MCF 10A (cell line): ENCODE measurements at regions not wholly inside any gene's neighbourhood (a gene's known extent, or its start where the extent isn't known, plus 50 kb on each side); places are given as distances from the start of the nearest gene placed in this dataset.
A peak's percentile ranks its signal among the peaks of the same experiment; 100 is the strongest.
"Not testable (repeated sequence)": the region's sequence is repeated elsewhere in the genome, so short reads cannot be mapped to it uniquely, and the experiment has no call there.

ENCODE experiments used
- BruUV-seq: library from RNA; stranded (reverse); fragments of 400-500 nt; replicated peaks from 2 replicates; lab custom pipeline; 2021; lab: Mats Ljungman, UMichigan
- CTCF ChIA-PET: fragments of 300-600 bp; sonication (Branson Sonifier 250); formaldehyde crosslinking; extraction: SDS; loops from one replicate; lab custom pipeline; 2021; ENCODE audit warnings: antibody characterized with exemption, inconsistent platforms; lab: Yijun Ruan, JAX
- POLR2A ChIA-PET: fragments of 300-600, 350-650 bp; sonication (Branson Sonifier 250); formaldehyde crosslinking; extraction: SDS; loops from one replicate; lab custom pipeline; 2020; ENCODE audit warnings: antibody characterized with exemption, inconsistent platforms; lab: Yijun Ruan, JAX
- DNase-seq: peaks from one replicate; pipeline ENCODE4 v3.0.0-alpha.2; 2018; ENCODE audit not compliant: unreplicated experiment
- H3K27ac Mint-ChIP-seq: one replicate; pipeline ENCODE4 v1.8.0; 2022; ENCODE audit warnings: mild to moderate bottlenecking, low read depth, mixed read lengths; ENCODE audit not compliant: unreplicated experiment
- H3K27me3 Mint-ChIP-seq: one replicate; pipeline ENCODE4 v1.8.0; 2022; ENCODE audit warnings: mixed read lengths; ENCODE audit not compliant: insufficient read depth, unreplicated experiment
- H3K36me3 Mint-ChIP-seq: one replicate; pipeline ENCODE4 v1.8.0; 2022; ENCODE audit warnings: mild to moderate bottlenecking, moderate library complexity, mixed read lengths; ENCODE audit not compliant: insufficient read depth, unreplicated experiment
- H3K4me1 Mint-ChIP-seq: one replicate; pipeline ENCODE4 v1.8.0; 2022; ENCODE audit warnings: mixed read lengths; ENCODE audit not compliant: insufficient read depth, unreplicated experiment
- H3K4me3 Mint-ChIP-seq: one replicate; pipeline ENCODE4 v1.8.0; 2022; ENCODE audit warnings: mild to moderate bottlenecking, moderate library complexity, mixed read lengths; ENCODE audit not compliant: unreplicated experiment
- H3K9me3 Mint-ChIP-seq: one replicate; pipeline ENCODE4 v1.8.0; 2022; ENCODE audit warnings: mixed read lengths; ENCODE audit not compliant: unreplicated experiment
- intact Hi-C: fragments of 100-400 bp; cut with micrococcal nuclease; formaldehyde crosslinking; loops from 2 replicates; pipeline ENCODE4 v1.14.1; 2022
- TF ChIP-seq, protein P1 (sequence below): fragments of 200-600 bp; IDR thresholded peaks from one replicate; pipeline ENCODE4 v1.8.0; 2022; ENCODE audit warnings: antibody characterized with exemption, mild to moderate bottlenecking; ENCODE audit not compliant: unreplicated experiment

DNA sequence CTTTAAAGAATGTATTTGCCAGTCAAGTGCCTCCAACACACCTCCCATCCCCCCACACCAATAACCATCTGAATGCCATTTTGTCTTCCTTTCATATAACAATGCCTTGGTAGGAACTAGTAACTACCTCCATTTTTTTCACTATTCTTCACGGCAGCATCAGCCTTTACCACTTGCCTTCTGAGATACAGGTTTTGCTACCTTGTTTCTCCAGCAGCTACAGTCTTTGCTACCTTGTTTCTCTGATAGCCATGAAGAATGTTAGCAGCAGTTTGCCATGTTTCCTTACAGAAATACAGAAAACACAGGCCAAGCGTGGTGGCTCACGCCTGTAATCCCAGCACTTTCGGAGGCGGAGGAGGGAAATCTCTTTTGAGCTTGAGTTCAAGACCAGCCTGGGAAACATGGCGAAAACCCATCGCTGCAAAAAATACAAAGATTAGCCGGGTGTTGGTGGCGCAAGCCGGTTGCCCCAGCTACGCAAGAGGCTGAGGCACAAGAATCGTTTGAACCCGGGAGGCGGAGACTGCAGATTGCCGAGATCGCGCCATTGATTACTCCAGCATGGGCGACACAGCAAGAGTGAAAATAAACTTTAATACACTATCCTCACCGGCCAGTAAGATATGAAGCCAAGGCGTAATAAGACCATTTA, 100.9 kb downstream of the HFE start:
- BruUV-seq: no TSS peak
- Mint-ChIP-seq H3K4me1 (peaks cover 27% of the 10 kb centered on the region), H3K4me3 (peak overlapping the region; percentile 76), H3K27ac (peak overlapping the region; percentile 79), H3K36me3 (peaks cover 7% of the 10 kb centered on the region), H3K9me3 (no peaks in the 10 kb centered on the region), H3K27me3 (no peaks in the 10 kb centered on the region)
- ChIA-PET POLR2A (interaction anchor here (0.6 to 19.0 kb wide), 38 partner anchors 9 to 1705 kb away, joined by 3 to 1160 read pairs (median 11); a partner anchor contains a TSS), CTCF (interaction anchor here (1.1 to 1.5 kb wide), 2 partner anchors 10 to 28 kb away, joined by 3 to 4 read pairs; no protein-coding TSS in a partner anchor)
- intact Hi-C loops: loop anchor here (2.0 kb wide), 1 partner anchor 31 kb away; a partner anchor contains a TSS
- DNase-seq: peak; percentile 51
- TF ChIP-seq, protein P1, sequence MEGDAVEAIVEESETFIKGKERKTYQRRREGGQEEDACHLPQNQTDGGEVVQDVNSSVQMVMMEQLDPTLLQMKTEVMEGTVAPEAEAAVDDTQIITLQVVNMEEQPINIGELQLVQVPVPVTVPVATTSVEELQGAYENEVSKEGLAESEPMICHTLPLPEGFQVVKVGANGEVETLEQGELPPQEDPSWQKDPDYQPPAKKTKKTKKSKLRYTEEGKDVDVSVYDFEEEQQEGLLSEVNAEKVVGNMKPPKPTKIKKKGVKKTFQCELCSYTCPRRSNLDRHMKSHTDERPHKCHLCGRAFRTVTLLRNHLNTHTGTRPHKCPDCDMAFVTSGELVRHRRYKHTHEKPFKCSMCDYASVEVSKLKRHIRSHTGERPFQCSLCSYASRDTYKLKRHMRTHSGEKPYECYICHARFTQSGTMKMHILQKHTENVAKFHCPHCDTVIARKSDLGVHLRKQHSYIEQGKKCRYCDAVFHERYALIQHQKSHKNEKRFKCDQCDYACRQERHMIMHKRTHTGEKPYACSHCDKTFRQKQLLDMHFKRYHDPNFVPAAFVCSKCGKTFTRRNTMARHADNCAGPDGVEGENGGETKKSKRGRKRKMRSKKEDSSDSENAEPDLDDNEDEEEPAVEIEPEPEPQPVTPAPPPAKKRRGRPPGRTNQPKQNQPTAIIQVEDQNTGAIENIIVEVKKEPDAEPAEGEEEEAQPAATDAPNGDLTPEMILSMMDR: no peak

DNA sequence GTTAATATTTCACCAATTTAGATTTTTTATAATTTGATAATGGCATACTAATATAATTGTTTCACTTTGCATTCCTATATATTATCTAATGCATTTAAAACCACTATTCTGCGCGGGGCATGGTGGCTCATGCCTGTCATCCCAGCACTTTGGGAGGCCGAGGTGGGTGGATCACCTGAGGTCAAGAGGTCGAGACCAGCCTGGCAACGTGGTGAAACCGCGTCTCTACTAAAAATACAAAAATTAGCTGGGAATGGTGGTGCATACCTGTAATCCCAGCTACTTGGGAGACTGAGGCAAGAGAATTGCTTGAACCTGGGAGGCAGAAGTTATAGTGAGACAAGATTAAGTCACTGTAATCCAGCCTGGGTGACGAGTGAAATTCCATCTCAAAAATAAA, 104.3 kb downstream of the HFE start:
- POLR2A ChIA-PET: interaction anchor here (0.6 to 19.0 kb wide), 12 partner anchors 5 to 1703 kb away, joined by 3 to 1160 read pairs (median 236); a partner anchor contains a TSS
- DNase-seq, H3K4me3 Mint-ChIP-seq, H3K27ac Mint-ChIP-seq, H3K9me3 Mint-ChIP-seq, intact Hi-C loops, H3K27me3 Mint-ChIP-seq, BruUV-seq: not testable (repeated sequence)
- Mint-ChIP-seq H3K4me1 (peaks cover 23% of the 10 kb centered on the region), H3K36me3 (peaks cover 22% of the 10 kb centered on the region)
- CTCF ChIA-PET: interaction anchor here (0.6 to 0.9 kb wide), 3 partner anchors 16 to 400 kb away, joined by 3 read pairs; no protein-coding TSS in a partner anchor

DNA sequence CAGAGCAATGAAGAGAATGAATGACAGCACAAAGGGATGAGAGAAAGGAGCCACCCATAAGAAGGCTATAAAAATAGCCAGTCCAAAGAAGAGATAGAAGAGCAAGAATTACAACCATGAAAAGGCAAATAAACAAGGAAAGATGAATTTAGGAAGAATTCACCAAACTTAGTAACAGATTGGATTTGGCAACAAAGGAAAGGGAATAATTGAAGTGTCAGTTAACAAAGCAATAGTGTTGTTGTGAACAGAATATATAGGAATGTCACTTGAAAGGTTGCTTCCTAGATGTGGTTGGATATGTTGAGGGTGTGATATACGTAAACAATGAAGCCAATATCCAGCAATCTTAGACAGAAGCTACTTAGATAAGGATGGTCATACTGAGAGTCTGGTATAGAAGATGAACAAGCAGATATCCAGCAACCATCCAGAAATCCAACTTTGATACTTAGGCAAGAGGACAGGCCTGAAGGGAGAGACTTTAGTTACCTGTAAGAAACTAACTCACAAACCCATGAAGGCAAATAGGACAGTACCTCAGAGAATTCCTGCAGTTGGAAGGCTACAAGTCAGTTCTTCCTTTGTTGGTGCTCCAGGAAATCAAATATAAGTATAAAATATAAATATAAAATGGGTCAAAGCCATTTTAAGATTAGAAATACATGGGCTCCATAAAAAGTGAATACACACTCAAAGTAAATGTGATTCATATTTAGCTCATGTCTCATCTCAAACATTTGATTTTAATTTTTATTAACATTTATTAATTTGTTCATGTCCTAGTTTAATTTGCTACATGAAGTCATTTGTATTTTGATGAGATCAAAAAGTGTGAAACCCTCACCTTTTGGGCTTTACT, 106.5 kb downstream of the HFE start:
- TF ChIP-seq, protein P1: no peak
- CTCF ChIA-PET: interaction anchor here (0.5 to 1.3 kb wide), 7 partner anchors 18 to 1629 kb away, joined by 3 to 7 read pairs (median 3); a partner anchor contains a TSS
- BruUV-seq: no TSS peak
- H3K36me3 Mint-ChIP-seq: peaks cover 21% of the 10 kb centered on the region
- intact Hi-C loops: no loop called here
- POLR2A ChIA-PET: interaction anchor here (0.6 to 19.0 kb wide), 29 partner anchors 7 to 1700 kb away, joined by 3 to 1160 read pairs (median 83); a partner anchor contains a TSS
- no peaks in the 10 kb centered on the region for H3K9me3 Mint-ChIP-seq
- DNase-seq: no peak
- peak overlapping the region; percentile 93 for H3K4me3 Mint-ChIP-seq
- peak overlapping the region; percentile 96 for H3K27ac Mint-ChIP-seq
- H3K27me3 Mint-ChIP-seq: no peaks in the 10 kb centered on the region
- peaks cover 22% of the 10 kb centered on the region for H3K4me1 Mint-ChIP-seq

DNA sequence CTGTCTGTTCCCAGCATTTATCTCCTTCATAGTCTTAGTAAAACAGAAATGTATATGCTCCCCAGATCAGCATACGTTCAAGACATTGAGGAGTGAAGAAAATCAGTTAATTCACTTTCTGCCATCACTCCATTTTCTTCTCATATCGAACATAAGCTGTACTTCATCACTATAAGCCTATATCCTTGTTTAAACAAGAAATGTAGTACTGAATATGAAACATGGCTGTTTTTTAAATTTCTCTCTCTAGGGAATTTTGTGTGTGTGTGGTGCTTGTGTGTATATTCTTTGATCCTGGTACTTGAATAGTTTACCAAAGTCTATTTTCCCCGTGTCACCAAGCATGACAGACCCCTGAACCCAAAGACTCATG, 107.1 kb downstream of the HFE start:
- H3K36me3 Mint-ChIP-seq: peaks cover 21% of the 10 kb centered on the region

More for the DNA sequence above, 107.1 kb downstream of the HFE start:
- Mint-ChIP-seq H3K27me3 (no peaks in the 10 kb centered on the region), H3K4me1 (peaks cover 23% of the 10 kb centered on the region), H3K9me3 (no peaks in the 10 kb centered on the region), H3K4me3 (peak overlapping the region; percentile 93), H3K27ac (peak overlapping the region; percentile 96)
- BruUV-seq: no TSS peak
- TF ChIP-seq, protein P1: no peak
- CTCF ChIA-PET: interaction anchor here (0.6 to 1.3 kb wide), 4 partner anchors 18 to 400 kb away, joined by 3 to 4 read pairs (median 4); a partner anchor contains a TSS
- intact Hi-C loops: no loop called here
- POLR2A ChIA-PET: interaction anchor here (0.6 to 19.0 kb wide), 33 partner anchors 8 to 1700 kb away, joined by 3 to 1160 read pairs (median 72); partner anchors contain the start of gene HFE
- no peak for DNase-seq
